HUES48 (cell line): ENCODE measurements at regions not wholly inside any gene's neighbourhood (a gene's known extent, or its start where the extent isn't known, plus 50 kb on each side); places are given as distances from the start of the nearest gene placed in this dataset.

Experiments
- H3K27ac ChIP-seq: one replicate; pipeline ENCODE4 v1.7.0; 2013; ENCODE audit warnings: low read depth, low read length, inconsistent platforms
- H3K27me3 ChIP-seq: 2 replicates; pipeline ENCODE4 v1.6.1; 2013; ENCODE audit warnings: mild to moderate bottlenecking, low read length; ENCODE audit not compliant: control insufficient read depth, insufficient read depth
- H3K36me3 ChIP-seq: 2 replicates; pipeline ENCODE4 v1.6.1; 2013; ENCODE audit warnings: low read length; ENCODE audit not compliant: control insufficient read depth, insufficient read depth
- H3K4me1 ChIP-seq: 2 replicates; pipeline ENCODE4 v1.6.1; 2013; ENCODE audit warnings: mild to moderate bottlenecking, low read length; ENCODE audit not compliant: control insufficient read depth, insufficient read depth
- H3K4me3 ChIP-seq: 2 replicates; pipeline ENCODE4 v1.5.1; 2013; ENCODE audit warnings: mild to moderate bottlenecking, low read depth, low read length
- H3K9ac ChIP-seq: 2 replicates; pipeline ENCODE4 v1.6.1; 2013; ENCODE audit warnings: mild to moderate bottlenecking, low read depth, low read length, moderate library complexity
- H3K9me3 ChIP-seq: 2 replicates; pipeline ENCODE4 v1.6.1; 2013; ENCODE audit warnings: low read length; ENCODE audit not compliant: control insufficient read depth, insufficient read depth

- H3K27ac ChIP-seq, result no peak overlapping the region
- no peak overlapping the region for H3K9ac ChIP-seq
- H3K9me3 ChIP-seq, result no peaks in the 10 kb centered on the region
- no peaks in the 10 kb centered on the region for H3K36me3 ChIP-seq
- no peaks in the 10 kb centered on the region for H3K4me1 ChIP-seq
- no peak overlapping the region for H3K4me3 ChIP-seq
- H3K27me3 ChIP-seq, result no peaks in the 10 kb centered on the region
Measured at GRCh38 chr1:187306710-187307415, 478.1 kb downstream of the PLA2G4A start.

- H3K27me3 ChIP-seq, result no peaks in the 10 kb centered on the region
- H3K9ac ChIP-seq, result no peak overlapping the region
- H3K4me3 ChIP-seq, result no peak overlapping the region
- H3K27ac ChIP-seq, result no peak overlapping the region
- H3K4me1 ChIP-seq, result no peaks in the 10 kb centered on the region
- H3K9me3 ChIP-seq, result no peaks in the 10 kb centered on the region
- H3K36me3 ChIP-seq, result no peaks in the 10 kb centered on the region
Measured at GRCh38 chr1:187310038-187310631, 481.4 kb downstream of the PLA2G4A start.

DNA sequence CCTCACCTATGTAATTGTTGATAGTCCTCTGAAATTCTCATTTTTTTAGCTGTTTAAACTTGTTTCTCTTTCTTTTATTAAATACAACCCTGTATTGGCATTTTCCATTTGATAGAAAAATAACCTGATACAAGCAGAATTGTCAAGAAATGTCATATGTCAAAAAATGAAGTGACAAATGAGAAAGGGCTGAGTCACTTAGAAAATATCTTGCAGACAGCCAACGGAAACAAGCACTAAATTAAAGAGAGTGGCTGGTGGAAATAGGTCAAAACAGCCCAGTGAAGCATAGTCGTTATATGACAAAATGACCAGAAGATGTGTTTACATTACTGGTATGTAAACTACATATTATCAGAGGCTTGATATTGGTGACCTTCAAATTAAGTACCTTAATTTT is 484.4 kb downstream of the PLA2G4A start:
- Histone ChIP-seq H3K4me3 (no peak overlapping the region), H3K36me3 (no peaks in the 10 kb centered on the region), H3K27ac (no peak overlapping the region)

DNA sequence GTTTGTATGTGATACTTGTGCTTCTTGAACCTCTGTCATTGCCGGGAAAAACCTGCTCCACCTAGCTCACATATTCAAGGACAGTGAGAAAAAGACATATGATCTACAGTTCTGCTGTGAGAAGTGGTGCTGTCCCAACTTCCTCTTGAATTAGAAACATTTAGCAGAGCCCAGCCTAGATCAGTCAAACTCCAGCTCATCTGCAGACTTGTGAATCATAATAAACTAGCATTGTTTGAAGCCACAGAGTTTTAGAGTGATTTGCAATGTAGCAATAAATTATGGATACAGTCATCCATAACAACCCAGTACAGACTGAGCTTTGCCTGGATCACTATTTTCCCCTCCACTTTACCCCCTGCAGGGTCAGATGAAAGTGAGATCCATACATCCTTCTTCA is 497.8 kb downstream of the PLA2G4A start:
- no peaks in the 10 kb centered on the region for H3K27me3 ChIP-seq
- no peaks in the 10 kb centered on the region for H3K4me1 ChIP-seq
- H3K4me3 ChIP-seq, result no peak overlapping the region
- no peaks in the 10 kb centered on the region for H3K36me3 ChIP-seq
- H3K27ac ChIP-seq, result no peak overlapping the region
- no peak overlapping the region for H3K9ac ChIP-seq
- no peaks in the 10 kb centered on the region for H3K9me3 ChIP-seq

More for the DNA sequence above, 484.4 kb downstream of the PLA2G4A start:
- Histone ChIP-seq H3K9me3 (no peaks in the 10 kb centered on the region), H3K9ac (no peak overlapping the region), H3K27me3 (no peaks in the 10 kb centered on the region), H3K4me1 (no peaks in the 10 kb centered on the region)

GRCh38 chr1:187336441-187337168 is 507.9 kb downstream of the PLA2G4A start:
- H3K4me1 ChIP-seq, result no peaks in the 10 kb centered on the region
- no peak overlapping the region for H3K27ac ChIP-seq
- no peak overlapping the region for H3K4me3 ChIP-seq
- H3K9ac ChIP-seq, result no peak overlapping the region
- H3K27me3 ChIP-seq, result no peaks in the 10 kb centered on the region
- H3K36me3 ChIP-seq, result no peaks in the 10 kb centered on the region
- no peaks in the 10 kb centered on the region for H3K9me3 ChIP-seq

DNA sequence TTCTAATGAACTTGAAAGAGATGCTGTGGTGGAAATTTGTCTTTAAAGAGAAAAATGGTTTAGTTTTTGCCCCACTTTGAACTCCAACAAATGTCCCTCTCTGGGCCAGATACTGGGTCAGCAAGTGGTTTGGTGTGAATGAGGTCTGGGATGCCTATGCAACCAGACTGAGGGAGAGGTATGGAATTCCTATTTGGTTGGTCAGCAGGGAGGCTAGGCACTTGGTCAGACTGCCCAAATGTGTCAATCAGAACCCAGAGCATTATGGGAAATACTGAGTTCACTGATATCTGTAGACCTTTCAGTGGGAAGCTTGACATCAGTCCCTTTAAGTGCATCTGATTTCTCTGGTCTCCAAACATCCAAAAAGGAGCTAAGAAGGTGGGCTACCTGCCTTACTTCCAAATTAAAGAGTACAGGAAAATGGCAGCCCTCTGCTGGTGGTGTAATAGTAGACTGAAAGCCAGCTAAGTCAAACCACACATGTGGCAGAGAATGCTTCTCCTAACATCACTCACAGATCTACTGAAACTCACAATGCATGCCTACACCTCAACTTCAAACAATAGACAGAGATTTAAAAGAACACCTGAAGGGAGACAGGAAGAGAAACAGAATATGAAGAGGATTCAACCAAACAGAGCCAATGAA is 510.1 kb downstream of the PLA2G4A start:
- Histone ChIP-seq H3K4me3 (no peak overlapping the region), H3K27ac (no peak overlapping the region), H3K36me3 (no peaks in the 10 kb centered on the region), H3K27me3 (no peaks in the 10 kb centered on the region), H3K9ac (no peak overlapping the region), H3K9me3 (no peaks in the 10 kb centered on the region), H3K4me1 (no peaks in the 10 kb centered on the region)

DNA sequence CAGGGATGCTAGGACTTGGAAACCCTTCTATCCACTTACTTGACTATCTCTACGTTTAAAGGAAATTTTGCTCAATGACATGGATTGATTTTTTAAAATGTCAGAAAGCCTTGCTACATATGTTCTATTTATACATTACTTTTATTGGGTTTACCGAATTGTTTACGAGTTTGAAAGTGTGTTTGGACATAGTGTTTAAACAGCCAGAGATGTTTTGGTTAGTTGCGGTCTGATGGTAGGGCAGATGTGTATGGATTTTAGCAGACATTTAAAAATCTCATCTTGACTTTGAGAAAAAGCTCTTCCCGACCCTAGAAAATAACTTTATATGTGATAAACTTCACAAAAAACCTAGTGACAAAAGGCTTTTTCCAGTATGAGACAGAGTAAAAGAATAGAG is 513.7 kb downstream of the PLA2G4A start:
- no peaks in the 10 kb centered on the region for H3K9me3 ChIP-seq
- no peak overlapping the region for H3K9ac ChIP-seq
- no peak overlapping the region for H3K27ac ChIP-seq
- H3K36me3 ChIP-seq, result no peaks in the 10 kb centered on the region
- H3K4me1 ChIP-seq, result no peaks in the 10 kb centered on the region
- H3K27me3 ChIP-seq, result no peaks in the 10 kb centered on the region
- no peak overlapping the region for H3K4me3 ChIP-seq

DNA sequence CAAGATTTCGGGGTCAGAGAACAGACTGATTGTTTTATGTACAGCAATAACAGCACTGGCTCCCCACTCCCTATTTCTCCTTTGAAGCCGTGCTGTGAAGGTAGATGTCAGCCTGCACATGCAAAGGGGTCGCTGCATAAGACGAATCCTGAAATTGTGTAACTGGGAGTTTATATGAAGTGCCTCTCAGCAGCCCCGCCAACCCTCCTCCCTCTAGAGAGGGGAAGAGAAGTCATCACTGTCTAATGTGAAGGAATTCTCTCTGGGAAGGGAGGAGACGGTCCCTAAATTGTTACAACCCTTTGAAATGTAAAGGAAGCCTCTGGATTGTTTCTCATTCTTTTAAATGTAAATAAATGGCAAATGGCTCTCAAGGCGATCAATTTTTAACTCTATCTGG is 545.3 kb downstream of the PLA2G4A start:
- Histone ChIP-seq H3K27me3 (no peaks in the 10 kb centered on the region), H3K36me3 (no peaks in the 10 kb centered on the region), H3K4me1 (peaks cover 18% of the 10 kb centered on the region), H3K9me3 (no peaks in the 10 kb centered on the region), H3K27ac (no peak overlapping the region), H3K9ac (no peak overlapping the region), H3K4me3 (0 out of 2 replicates have a peak overlapping the region, but pooled peaks have one; percentile 8)

DNA sequence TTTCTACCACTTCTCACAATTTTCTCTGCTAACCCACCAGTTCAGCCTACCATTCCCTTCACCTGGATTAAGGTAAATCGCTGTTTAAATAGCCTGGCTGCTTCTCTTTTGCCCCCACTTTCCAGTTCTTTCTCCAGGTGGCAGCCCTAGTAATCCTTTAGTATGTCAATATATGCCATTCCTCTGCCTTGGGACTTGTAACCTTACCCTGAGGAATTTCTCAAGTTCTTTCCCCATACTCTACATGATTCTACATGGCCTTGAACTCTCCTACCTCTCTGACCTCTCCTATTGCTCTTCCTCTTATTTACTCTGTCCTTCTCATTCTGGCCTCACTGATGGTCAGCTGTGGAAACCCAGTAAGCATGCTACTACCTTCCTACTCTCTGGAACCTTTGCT is 546.0 kb downstream of the PLA2G4A start:
- no peaks in the 10 kb centered on the region for H3K36me3 ChIP-seq
- H3K4me3 ChIP-seq, result no peak overlapping the region
- no peaks in the 10 kb centered on the region for H3K9me3 ChIP-seq
- peak overlapping the region; percentile 40 for H3K27ac ChIP-seq
- no peak overlapping the region for H3K9ac ChIP-seq
- H3K27me3 ChIP-seq, result no peaks in the 10 kb centered on the region
- H3K4me1 ChIP-seq, result peaks cover 25% of the 10 kb centered on the region

DNA sequence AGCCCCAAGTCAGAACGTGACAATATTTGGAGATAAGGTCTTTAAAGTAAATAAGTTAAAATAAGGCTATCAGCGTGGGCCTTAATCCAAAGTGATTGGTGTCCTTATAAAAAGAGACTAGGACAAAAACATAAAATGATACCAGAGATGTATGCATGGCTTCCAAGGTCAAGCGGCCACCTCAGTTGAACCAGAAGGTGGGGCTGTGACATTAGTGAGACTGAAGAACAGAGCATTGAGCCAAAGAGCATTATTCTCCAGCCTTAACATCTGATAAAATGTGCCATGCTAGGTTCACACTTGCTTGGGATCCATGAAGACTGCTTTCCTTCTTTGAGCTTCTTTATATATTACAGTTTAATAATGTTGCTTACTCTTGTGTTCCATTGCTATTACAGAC is 554.6 kb downstream of the PLA2G4A start:
- no peaks in the 10 kb centered on the region for H3K9me3 ChIP-seq
- H3K36me3 ChIP-seq, result no peaks in the 10 kb centered on the region
- peaks cover 11% of the 10 kb centered on the region; the same call in 1 of the 2 replicates for H3K4me1 ChIP-seq
- no peak overlapping the region for H3K9ac ChIP-seq
- no peaks in the 10 kb centered on the region for H3K27me3 ChIP-seq
- no peak overlapping the region for H3K4me3 ChIP-seq
- H3K27ac ChIP-seq, result no peak overlapping the region

GRCh38 chr1:187384504-187384903 is 555.8 kb downstream of the PLA2G4A start:
- H3K9me3 ChIP-seq, result no peaks in the 10 kb centered on the region
- H3K4me3 ChIP-seq, result no peak overlapping the region

More at GRCh38 chr1:187384504-187384903, 555.8 kb downstream of the PLA2G4A start:
- no peaks in the 10 kb centered on the region for H3K27me3 ChIP-seq
- H3K36me3 ChIP-seq, result no peaks in the 10 kb centered on the region
- H3K27ac ChIP-seq, result no peak overlapping the region
- H3K4me1 ChIP-seq, result peaks cover 6% of the 10 kb centered on the region; the same call in 1 of the 2 replicates
- H3K9ac ChIP-seq, result no peak overlapping the region
